Esophagus (tissue), 2 donors: ENCODE measurements at regions not wholly inside any gene's neighbourhood (a gene's known extent, or its start where the extent isn't known, plus 50 kb on each side); places are given as distances from the start of the nearest gene placed in this dataset.
A peak's percentile ranks its signal among the peaks of the same experiment; 100 is the strongest.

Source experiments
- H3K27ac ChIP-seq, 2 donors: one replicate each; pipeline ENCODE4 v1.5.1; 2013; ENCODE audit warnings: low read depth in 2 of 2, mild to moderate bottlenecking in 2 of 2, inconsistent platforms in 1 of 2, low read length in 1 of 2, moderate library complexity in 1 of 2
- H3K27me3 ChIP-seq, 2 donors: one replicate each; pipeline ENCODE4 v1.6.1; 2013; ENCODE audit warnings: low read length in 2 of 2, control low read depth in 1 of 2, mild to moderate bottlenecking in 1 of 2; ENCODE audit not compliant: insufficient read depth in 2 of 2, control insufficient read depth in 1 of 2
- H3K36me3 ChIP-seq, 2 donors: one replicate each; pipeline ENCODE4 v1.6.1; 2013; ENCODE audit warnings: low read length in 1 of 2; ENCODE audit not compliant: control insufficient read depth in 2 of 2, insufficient read depth in 2 of 2
- H3K4me1 ChIP-seq, 2 donors: one replicate each; pipeline ENCODE4 v1.6.1; 2013; ENCODE audit warnings: low read length in 1 of 2; ENCODE audit not compliant: control insufficient read depth in 2 of 2, insufficient read depth in 2 of 2
- H3K4me3 ChIP-seq, 2 donors: one replicate each; pipeline ENCODE4 v1.5.1; 2013; ENCODE audit warnings: low read length in 2 of 2, mild to moderate bottlenecking in 2 of 2, low read depth in 1 of 2, moderate library complexity in 1 of 2
- H3K9me3 ChIP-seq, 2 donors: one replicate each; pipeline ENCODE4 v1.6.1; 2013; ENCODE audit warnings: mild to moderate bottlenecking in 2 of 2, low read depth in 1 of 2, low read length in 1 of 2, moderate library complexity in 1 of 2; ENCODE audit not compliant: control insufficient read depth in 2 of 2, insufficient read depth in 1 of 2
- WGBS, 2 donors: extraction: QIAGEN DNeasy Blood & Tissue Kit; methylation state at CpG; one replicate each; pipeline ENCODE4 v1.1.7; 2013; 5-methylcytosine and 5-hydroxymethylcytosine counted together
- donor health status: healthy with polysubstance abuse.
- donor health status: Bipolar disorder and iron deficiency.

DNA sequence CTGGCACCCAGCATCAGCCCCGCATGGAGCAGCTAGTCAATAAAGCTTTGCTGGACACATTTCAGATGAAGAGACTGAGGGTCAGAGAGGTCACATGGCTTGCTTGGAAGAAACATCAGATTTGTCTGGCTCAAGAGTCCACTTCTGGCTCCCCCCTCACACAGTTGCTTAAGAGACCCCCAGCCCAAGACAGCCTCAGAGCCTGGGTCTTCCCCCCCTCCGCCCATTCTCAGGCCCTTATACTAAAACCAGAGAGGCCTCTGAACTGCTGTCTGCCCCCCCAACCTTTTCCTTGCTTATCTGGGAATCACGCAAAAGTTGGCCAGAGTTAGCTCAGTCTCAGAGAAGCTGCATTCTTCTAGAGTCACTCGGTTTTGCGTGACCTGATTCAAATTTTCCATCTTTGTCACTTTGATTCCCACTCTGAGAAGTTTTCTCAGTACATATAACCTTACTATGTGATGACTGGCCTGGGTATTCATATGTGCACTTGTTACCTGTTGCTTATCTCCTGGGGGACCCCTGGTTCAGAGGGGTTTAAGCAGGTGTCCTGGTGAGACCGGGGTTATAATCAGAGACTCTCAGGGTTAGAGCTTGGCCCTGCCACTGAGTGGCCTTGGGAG lies 145.4 kb upstream of the IER5L start:
- H3K4me3 ChIP-seq: no peak overlapping the region
- no peaks in the 10 kb centered on the region for H3K9me3 ChIP-seq
- peaks cover 0 to 10% of the 10 kb centered on the region in 2 donors for H3K4me1 ChIP-seq
- 60 to 62% methylated on average over 6 of the region's 6 CpGs for WGBS, 2 donors
- no peaks in the 10 kb centered on the region for H3K27me3 ChIP-seq
- H3K36me3 ChIP-seq: no peaks in the 10 kb centered on the region
- peak overlapping the region in 1 of 2 donors; percentile 14 for H3K27ac ChIP-seq

DNA sequence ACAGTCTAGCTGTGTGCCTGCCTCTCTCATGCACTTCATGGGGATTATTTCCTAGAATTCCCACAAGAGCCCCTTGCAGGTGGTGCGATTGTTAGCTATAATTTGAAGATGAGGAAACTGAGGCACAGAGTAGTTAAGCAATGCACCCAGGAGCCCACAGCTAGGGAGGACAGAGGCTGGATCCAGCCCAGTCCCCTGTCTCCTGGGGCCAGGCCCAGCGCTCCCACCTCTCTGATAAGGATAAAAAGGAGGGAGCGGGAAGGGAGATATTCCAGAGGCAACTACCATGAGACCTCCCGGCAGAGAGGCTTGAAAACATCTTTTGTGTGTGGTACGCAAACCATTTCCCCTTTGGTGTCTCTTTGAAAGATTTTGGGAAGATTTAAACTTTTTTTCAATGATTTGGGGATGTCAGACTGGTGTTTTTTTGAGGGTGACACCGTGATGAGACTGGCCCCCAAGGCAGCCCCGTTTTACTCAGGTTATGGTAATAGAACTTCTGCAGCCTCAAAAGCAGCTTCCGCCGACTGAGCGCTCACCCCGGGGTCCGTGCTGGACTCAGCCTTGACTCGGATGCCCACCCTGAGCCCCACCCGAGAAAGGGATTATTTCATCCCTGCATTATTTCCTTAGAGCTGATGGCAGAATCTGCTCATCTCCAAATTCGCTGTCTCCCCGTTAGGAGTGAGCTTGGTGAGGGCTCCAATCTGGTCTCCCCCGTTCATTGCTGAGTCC lies 144.7 kb upstream of the IER5L start:
- Histone ChIP-seq H3K4me3 (no peak overlapping the region), H3K36me3 (no peaks in the 10 kb centered on the region), H3K27me3 (no peaks in the 10 kb centered on the region), H3K27ac (peak overlapping the region; percentile 14 to 35), H3K9me3 (no peaks in the 10 kb centered on the region), H3K4me1 (peaks cover 0 to 8% of the 10 kb centered on the region in 2 donors)
- WGBS, 2 donors: 81 to 86% methylated on average over 17 of the region's 17 CpGs

DNA sequence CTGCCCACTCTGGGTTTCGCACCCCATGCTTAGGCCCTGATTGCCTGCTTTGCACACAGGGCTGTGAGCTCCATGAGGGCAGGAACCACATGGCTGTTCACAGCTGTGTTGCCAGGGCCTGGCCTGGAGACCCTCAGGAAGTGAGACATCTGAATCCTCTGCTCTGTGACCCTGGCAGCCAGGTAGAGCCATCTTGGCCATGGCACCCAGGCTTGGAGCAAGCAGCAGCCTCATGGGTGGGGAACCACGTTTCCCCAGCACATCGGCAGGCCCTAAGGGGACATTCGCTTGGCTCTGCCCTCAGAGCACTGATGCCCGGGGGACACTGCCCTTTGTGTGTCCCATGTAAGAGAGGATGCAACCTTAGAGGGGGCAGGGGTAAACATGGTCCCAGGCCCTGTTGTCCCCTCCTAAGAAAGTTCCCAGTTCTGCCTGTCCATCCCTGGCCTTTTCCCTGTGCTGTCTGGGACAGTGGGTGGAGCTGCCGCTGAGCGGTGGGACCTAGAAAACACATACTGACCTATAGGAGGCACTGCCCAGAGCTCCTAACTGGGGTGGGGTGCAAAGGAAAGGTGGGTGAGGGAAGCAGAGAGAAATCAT lies 144.1 kb upstream of the IER5L start:
- Histone ChIP-seq H3K27me3 (no peaks in the 10 kb centered on the region), H3K4me1 (peaks cover 0 to 8% of the 10 kb centered on the region in 2 donors), H3K4me3 (no peak overlapping the region), H3K9me3 (no peaks in the 10 kb centered on the region), H3K36me3 (no peaks in the 10 kb centered on the region), H3K27ac (peak overlapping the region in 1 of 2 donors; percentile 78)
- 83 to 84% methylated on average over 7 of the region's 7 CpGs for WGBS, 2 donors

DNA sequence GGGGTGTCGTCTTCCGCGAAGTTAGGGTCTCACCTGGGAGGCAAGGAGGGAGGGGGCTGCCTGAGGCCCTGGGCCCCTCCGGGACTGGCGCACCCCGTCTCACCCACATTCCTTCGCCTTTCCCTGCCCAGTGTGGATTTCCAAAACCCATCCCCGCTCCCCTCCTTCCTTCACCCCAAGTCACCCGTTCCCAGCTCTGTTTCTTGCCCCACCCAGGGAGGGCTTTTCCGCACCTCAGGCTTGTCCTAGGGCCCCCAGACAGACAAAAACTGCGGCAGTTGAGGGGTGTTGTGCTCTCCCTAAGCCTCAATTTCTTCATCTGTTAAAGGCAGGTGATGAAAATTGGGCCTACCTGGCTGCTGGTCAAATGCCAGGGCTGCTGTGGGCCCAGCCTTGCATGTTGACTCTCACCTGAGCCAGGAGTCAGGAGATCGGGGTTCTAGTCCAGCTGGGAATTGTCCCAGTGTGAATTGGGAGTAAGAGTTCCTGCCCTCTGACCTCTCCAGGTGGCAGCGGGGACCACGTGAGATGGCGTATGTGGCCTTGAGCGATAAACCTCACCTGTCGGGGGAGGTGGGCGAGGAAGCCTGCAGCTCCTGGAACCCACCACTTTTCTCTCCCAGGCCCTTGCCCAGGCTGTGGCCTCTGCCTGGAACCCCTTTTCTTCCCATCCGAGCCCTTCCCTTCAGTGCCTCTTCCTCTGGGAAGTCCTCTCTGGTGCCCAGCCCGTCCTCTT lies 143.4 kb upstream of the IER5L start:
- no peaks in the 10 kb centered on the region for H3K9me3 ChIP-seq
- H3K27ac ChIP-seq: peak overlapping the region; percentile 78
- H3K4me1 ChIP-seq: peaks cover 0 to 10% of the 10 kb centered on the region in 2 donors
- 75 to 80% methylated on average over 20 of the region's 20 CpGs for WGBS, 2 donors
- H3K27me3 ChIP-seq: no peaks in the 10 kb centered on the region
- H3K4me3 ChIP-seq: peak overlapping the region in 1 of 2 donors; percentile 20
- H3K36me3 ChIP-seq: no peaks in the 10 kb centered on the region

DNA sequence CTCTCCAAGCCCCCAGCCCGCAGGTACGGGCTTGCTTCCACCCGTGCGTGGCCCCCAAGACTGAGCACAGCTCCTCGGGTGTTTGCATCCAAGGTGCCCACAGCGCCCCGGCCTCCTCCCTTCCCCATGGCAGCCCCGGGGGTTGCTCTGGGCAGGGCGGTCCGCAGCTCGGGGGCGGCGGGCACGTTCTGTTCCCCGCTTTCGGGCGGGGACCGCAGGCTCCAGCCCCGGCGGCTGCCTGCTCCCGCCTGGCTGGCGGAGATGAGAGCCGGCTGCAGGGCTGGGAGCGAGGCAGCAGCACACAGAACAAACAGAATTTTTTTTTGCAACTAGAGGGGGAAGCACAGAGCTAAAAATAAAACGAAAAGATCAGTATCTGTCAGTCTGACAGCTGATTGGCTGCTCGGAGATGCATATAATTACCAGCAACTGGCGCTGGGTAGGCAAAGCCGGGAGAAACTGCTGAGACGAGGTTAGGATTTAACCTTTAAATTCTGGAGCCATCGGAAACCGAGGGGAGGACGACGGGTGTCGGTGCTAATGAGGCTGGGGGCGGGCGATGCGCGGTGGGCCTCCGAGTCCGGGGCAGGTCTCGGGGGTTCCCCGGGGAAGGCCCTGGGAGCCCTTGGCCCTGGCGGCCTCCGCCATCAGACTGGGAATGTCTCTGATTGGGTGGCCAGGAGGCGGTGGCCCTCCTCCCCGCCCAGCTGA lies 142.7 kb upstream of the IER5L start:
- H3K4me3 ChIP-seq: peak overlapping the region; percentile 22 to 40
- no peaks in the 10 kb centered on the region for H3K27me3 ChIP-seq
- H3K9me3 ChIP-seq: no peaks in the 10 kb centered on the region
- H3K27ac ChIP-seq: peak overlapping the region; percentile 78
- 5 to 7% methylated on average over 42 to 46 of the region's 46 CpGs for WGBS, 2 donors
- H3K4me1 ChIP-seq: peaks cover 0 to 10% of the 10 kb centered on the region in 2 donors
- H3K36me3 ChIP-seq: no peaks in the 10 kb centered on the region

DNA sequence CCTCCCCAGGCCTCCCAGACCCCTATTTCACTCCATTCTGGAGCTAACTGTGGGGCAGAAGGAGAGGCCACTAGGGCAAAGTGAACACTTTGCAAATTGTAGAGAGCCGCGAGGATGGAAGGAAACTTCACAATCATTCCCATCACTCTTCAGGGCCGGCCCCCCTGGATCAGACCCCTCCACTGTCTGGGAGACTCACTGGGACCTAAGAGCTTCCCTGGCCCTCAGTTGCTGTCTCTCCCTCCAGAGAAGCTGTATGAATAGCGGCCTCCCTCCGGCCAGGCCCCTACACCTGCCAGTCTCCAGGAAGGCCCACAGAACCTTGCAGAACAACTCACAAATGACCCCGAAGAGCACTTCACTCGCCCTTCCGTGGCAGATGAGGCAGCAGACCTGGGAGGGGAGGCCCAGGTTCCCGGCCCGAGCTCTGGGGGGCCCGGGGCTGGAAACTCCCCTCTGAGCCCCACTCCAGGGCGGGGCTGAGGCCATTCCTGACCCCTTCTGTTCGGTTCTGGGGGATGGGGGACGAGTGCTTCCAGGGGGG lies 141.9 kb upstream of the IER5L start:
- H3K27me3 ChIP-seq: no peaks in the 10 kb centered on the region
- H3K27ac ChIP-seq: peak overlapping the region; percentile 73 to 78
- H3K36me3 ChIP-seq: no peaks in the 10 kb centered on the region
- peak overlapping the region in 1 of 2 donors; percentile 40 for H3K4me3 ChIP-seq
- WGBS, 2 donors: 43 to 46% methylated on average over 13 to 14 of the region's 14 CpGs
- no peaks in the 10 kb centered on the region for H3K9me3 ChIP-seq
- peaks cover 0 to 10% of the 10 kb centered on the region in 2 donors for H3K4me1 ChIP-seq

DNA sequence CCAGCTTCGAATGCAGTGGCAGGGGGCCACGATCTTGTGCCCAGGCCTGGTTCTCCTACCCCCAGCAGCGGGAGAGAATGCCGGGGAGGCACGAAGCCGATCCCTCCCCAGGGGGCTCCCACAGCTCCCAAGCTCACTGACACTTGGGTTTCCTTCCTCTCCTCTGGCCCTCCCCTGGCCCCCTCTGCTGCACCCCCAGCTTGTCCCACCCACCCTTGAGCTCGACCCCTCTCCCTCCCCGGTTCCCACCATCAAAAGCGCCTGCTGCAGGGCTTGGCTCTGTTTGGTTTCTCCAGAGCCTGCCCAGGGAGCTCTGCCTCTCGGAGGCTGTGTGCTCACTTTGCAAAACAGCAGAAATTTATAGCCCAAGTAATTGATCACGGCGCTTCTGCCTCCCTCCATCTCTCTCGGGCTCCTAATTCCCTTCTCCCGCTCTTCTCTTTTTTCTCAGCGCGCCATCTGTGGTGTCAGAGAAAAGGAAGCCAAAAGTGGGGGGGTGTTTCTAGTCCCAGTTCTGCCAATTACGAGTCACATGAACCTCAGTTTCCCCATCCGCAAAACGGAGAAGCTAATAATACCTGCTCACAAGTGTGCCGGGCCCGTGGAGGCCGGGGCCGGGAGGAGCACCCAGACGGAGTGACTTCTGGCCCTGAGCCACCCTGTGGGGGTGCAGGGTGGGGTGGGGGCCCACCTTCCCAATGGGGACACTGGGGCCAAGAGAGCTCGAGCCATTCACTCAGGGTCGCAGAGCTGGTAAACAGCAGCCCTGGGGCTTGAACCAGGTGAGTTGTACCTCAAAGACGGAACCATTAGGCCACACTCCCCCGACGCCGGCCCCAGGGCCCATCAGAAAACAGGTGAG lies 141.2 kb upstream of the IER5L start:
- 86 to 88% methylated on average over 26 to 30 of the region's 30 CpGs for WGBS, 2 donors
- H3K36me3 ChIP-seq: no peaks in the 10 kb centered on the region
- H3K27ac ChIP-seq: peak overlapping the region; percentile 12 to 78
- H3K4me3 ChIP-seq: no peak overlapping the region
- H3K27me3 ChIP-seq: no peaks in the 10 kb centered on the region
- peaks cover 0 to 10% of the 10 kb centered on the region in 2 donors for H3K4me1 ChIP-seq
- H3K9me3 ChIP-seq: no peaks in the 10 kb centered on the region

DNA sequence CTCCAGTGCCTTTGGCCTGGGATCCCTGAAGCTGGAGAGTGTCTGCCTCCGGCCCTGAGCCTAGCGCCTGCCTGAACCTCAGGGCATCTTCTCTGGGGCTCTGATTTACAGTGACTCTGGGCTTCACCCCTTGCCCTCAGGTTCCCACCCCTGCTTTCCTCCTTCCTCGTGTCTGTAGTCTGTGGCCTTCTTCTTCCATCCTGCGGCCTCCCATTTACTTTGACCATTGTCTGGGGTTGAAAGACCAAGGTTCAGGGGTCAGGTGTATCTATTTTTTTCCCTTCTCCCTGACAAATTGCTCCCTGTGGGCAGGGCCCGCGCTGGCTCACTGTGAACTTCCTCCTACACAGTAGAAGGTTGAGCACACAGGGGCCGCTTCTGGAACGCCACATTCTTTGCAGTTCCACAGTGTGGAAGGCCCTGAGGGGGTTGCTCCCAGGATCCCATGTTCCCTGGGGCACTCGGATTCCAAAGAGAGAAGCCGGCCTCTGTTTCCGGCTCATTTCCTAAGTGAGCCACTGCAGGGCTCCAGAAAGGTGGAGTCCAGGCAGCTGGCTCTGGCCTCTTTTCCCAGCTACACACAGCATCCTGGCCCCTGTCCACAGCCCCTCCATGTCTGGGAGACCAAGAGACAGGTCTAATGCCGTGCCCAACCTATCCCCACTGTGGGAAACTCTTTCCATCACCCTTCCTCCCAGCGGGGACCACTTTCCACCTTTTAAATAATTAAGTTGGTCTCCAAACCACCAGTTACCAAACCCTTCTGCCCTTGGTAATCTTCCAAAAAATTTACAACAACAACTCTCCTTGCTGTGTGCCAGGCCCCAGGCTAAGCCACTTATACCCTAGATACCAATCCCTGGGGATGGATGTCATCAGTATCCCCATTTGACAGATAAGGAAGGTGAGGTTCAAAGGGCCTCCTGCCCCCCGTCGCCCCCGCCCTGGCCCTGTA lies 140.3 kb upstream of the IER5L start:
- Histone ChIP-seq H3K27me3 (no peaks in the 10 kb centered on the region), H3K4me1 (peaks cover 0 to 10% of the 10 kb centered on the region in 2 donors), H3K9me3 (no peaks in the 10 kb centered on the region), H3K36me3 (no peaks in the 10 kb centered on the region), H3K4me3 (no peak overlapping the region), H3K27ac (peak overlapping the region in 1 of 2 donors; percentile 5)
- WGBS, 2 donors: 81 to 84% methylated on average over 16 of the region's 16 CpGs
